Ascending aorta (tissue), 2 donors: ENCODE measurements at regions not wholly inside any gene's neighbourhood (a gene's known extent, or its start where the extent isn't known, plus 50 kb on each side); places are given as distances from the start of the nearest gene placed in this dataset.
A peak's percentile ranks its signal among the peaks of the same experiment; 100 is the strongest.

Experiments used
- DNase-seq, 2 donors: peaks; one replicate each; pipeline ENCODE4 v3.0.0-alpha.2; 2019; ENCODE audit warnings: low spot score in 2 of 2
- H3K27ac ChIP-seq, 2 donors: fragments of 200-600 bp; sonication (generic); one replicate each; pipeline ENCODE4 v1.5.1; 2016 to 2017; ENCODE audit warnings: mild to moderate bottlenecking in 1 of 2
- H3K27me3 ChIP-seq: fragments of 200-600 bp; sonication (generic); one replicate; pipeline ENCODE4 v1.5.1; 2017
- H3K36me3 ChIP-seq, 2 donors: fragments of 200-600 bp; sonication (generic); one replicate each; pipeline ENCODE4 v1.5.1; 2016
- H3K4me1 ChIP-seq, 2 donors: fragments of 200-600 bp; sonication (generic); one replicate each; pipeline ENCODE4 v1.5.1; 2016 to 2017; ENCODE audit warnings: mild to moderate bottlenecking in 1 of 2
- H3K4me3 ChIP-seq, 2 donors: fragments of 200-600 bp; sonication (generic); one replicate each; pipeline ENCODE4 v1.5.1; 2016 to 2017; ENCODE audit warnings: mild to moderate bottlenecking in 1 of 2
- H3K9me3 ChIP-seq, 2 donors: fragments of 200-600 bp; sonication (generic); one replicate each; pipeline ENCODE4 v1.5.1; 2016
- intact Hi-C: fragments of 100-400 bp; cut with DNase I; formaldehyde crosslinking; loops from one replicate; pipeline ENCODE4 v1.15.1; 2023
- TF ChIP-seq, protein P1 (sequence below), 3 experiments: fragments of 200-600 bp in 2 of 3; fragments of 450-650 bp in 1 of 3; sonication (generic) in 2 of 3; IDR thresholded peaks; one replicate each; pipeline ENCODE4 v1.5.1; 2016 to 2019; ENCODE audit warnings: antibody characterized with exemption in 3 of 3, mild to moderate bottlenecking in 1 of 3, moderate library complexity in 1 of 3

DNA sequence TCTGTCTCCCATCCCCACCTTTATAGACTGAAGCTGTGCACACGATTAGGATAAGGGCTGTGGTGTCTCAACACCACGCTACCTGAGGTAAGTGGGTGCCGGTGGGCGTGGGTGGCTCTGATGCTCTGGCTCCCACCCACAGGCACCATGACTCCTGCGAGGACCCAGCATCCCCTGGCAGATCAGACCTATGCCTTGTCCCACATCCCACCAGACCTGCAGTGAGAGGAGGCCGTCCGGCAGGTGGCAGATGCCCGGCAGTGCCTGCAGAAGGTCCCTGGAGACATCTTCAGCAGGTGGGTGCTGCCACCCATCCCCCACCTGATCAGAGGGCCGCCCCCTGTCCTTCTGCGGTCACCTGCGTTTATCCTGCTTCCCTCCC is 104.4 kb upstream of the PRB2 start:
- no peak overlapping the region for H3K4me3 ChIP-seq
- intact Hi-C loops: no loop called here
- no peak for DNase-seq
- peaks cover 0 to 5% of the 10 kb centered on the region in 2 donors for H3K4me1 ChIP-seq
- no peaks in the 10 kb centered on the region for H3K36me3 ChIP-seq
- no peaks in the 10 kb centered on the region for H3K9me3 ChIP-seq
- no peaks in the 10 kb centered on the region for H3K27me3 ChIP-seq
- TF ChIP-seq, protein P1, sequence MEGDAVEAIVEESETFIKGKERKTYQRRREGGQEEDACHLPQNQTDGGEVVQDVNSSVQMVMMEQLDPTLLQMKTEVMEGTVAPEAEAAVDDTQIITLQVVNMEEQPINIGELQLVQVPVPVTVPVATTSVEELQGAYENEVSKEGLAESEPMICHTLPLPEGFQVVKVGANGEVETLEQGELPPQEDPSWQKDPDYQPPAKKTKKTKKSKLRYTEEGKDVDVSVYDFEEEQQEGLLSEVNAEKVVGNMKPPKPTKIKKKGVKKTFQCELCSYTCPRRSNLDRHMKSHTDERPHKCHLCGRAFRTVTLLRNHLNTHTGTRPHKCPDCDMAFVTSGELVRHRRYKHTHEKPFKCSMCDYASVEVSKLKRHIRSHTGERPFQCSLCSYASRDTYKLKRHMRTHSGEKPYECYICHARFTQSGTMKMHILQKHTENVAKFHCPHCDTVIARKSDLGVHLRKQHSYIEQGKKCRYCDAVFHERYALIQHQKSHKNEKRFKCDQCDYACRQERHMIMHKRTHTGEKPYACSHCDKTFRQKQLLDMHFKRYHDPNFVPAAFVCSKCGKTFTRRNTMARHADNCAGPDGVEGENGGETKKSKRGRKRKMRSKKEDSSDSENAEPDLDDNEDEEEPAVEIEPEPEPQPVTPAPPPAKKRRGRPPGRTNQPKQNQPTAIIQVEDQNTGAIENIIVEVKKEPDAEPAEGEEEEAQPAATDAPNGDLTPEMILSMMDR (IDR thresholded peaks at IDR 0.05): no peak
- H3K27ac ChIP-seq: no peak overlapping the region

DNA sequence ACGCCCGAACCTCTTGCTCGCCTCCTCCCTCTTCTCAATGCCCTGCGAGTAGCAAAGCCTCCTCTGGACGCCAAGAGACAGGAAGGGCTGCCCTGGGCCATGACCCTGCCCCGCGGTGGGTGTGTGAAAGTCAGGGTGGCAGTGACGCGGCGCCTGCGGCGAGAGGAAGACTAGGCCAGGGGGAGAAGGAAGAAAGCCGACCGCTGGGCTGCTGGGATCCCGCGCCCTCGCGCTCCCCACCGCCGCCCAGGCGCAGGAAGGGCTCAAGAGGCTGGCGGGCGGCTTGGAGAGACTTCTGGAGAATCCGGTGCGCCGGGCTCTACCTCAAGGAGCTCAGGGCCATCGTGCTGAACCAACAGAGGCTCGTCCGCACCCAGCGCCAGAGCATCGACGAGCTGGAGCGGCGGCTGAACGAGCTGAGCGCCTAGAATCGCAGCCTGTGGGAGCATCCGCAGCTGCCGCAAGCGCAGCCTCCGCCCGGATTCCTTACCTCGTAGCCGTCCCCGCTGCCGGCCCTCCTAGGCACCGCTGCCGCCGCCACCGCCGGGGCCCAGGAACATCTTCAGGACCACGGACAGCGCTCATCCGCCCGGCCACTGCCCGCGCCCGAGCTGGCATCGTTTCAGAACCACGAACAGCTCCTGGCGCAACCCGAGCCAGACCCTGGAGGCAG is 105.0 kb upstream of the PRB2 start:
- H3K36me3 ChIP-seq: no peaks in the 10 kb centered on the region
- H3K27me3 ChIP-seq: no peaks in the 10 kb centered on the region
- no peaks in the 10 kb centered on the region for H3K9me3 ChIP-seq
- DNase-seq: peak in 1 of 2 donors; percentile 84
- TF ChIP-seq, protein P1 (IDR thresholded peaks at IDR 0.05): no peak
- no peak overlapping the region for H3K4me3 ChIP-seq
- intact Hi-C loops: no loop called here
- peaks cover 0 to 5% of the 10 kb centered on the region in 2 donors for H3K4me1 ChIP-seq
- H3K27ac ChIP-seq: no peak overlapping the region

DNA sequence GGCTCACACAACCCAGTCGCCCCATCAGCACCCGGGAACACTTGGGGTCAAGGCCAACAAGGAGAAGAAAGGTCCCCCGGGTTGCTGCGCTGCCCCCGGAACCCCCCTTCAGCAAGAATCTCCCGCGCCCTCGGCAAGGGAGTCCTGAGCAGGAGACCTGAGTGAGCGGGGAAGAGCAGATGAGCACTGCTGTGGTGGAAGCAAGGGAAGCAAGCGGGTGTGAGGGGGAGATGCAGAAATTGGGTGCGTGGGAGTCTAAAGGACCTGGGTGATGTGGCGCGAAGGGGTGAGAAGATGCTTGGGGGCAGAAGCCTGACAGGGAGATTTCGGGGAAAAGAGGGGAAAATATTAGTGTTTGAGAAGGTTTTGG is 105.5 kb upstream of the PRB2 start:
- Histone ChIP-seq H3K4me1 (peaks cover 0 to 5% of the 10 kb centered on the region in 2 donors), H3K36me3 (no peaks in the 10 kb centered on the region), H3K27ac (no peak overlapping the region), H3K9me3 (no peaks in the 10 kb centered on the region), H3K4me3 (no peak overlapping the region), H3K27me3 (no peaks in the 10 kb centered on the region)
- no peak for DNase-seq
- TF ChIP-seq, protein P1 (IDR thresholded peaks at IDR 0.05): no peak
- intact Hi-C loops: no loop called here

DNA sequence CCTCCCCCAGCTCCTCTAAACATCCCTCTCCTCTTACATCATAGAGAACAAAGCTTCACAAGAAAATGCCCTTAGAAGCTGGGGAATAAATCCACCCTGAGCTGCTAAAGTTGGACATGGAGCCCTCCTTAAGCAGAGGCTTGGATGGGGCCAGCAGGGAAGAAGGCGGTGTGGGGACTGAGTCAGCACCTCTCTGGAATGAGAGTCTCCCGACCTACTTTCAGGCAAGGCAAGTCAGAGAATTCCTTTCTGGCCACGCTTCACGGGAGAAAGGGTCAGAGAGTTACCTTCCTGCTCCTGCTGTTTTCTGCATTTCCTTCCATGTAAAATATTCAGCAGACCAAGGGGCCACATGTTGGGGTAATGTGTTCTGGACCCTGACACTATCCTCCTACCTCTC is 113.3 kb upstream of the PRB2 start:
- Histone ChIP-seq H3K4me1 (no peaks in the 10 kb centered on the region), H3K27ac (no peak overlapping the region), H3K4me3 (no peak overlapping the region), H3K27me3 (no peaks in the 10 kb centered on the region), H3K36me3 (no peaks in the 10 kb centered on the region), H3K9me3 (no peaks in the 10 kb centered on the region)
- intact Hi-C loops: no loop called here
- DNase-seq: no peak
- TF ChIP-seq, protein P1 (IDR thresholded peaks at IDR 0.05): no peak

DNA sequence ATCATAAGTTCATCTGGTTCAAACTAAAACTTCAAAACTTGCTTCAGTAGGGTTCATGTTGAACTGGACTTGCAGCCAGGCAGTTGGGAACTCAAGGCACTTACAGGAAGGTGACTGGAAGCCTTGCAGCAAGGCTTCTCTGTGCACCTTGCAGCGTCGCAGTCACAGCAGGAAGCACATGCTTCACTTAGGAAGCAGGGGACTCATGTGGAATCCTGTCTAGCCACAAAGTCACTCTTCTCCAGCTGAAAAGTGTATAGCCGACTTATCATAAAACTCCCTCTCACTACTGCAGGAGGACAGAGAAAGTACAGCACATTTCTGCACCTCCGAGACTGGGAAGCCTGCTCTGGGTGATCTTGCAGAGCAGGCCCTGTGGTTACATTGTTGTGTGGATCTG is 114.0 kb upstream of the PRB2 start:
- Histone ChIP-seq H3K36me3 (no peaks in the 10 kb centered on the region), H3K9me3 (no peaks in the 10 kb centered on the region), H3K4me3 (no peak overlapping the region), H3K27ac (no peak overlapping the region), H3K4me1 (no peaks in the 10 kb centered on the region), H3K27me3 (no peaks in the 10 kb centered on the region)
- no peak for DNase-seq
- TF ChIP-seq, protein P1 (IDR thresholded peaks at IDR 0.05): no peak
- intact Hi-C loops: no loop called here

DNA sequence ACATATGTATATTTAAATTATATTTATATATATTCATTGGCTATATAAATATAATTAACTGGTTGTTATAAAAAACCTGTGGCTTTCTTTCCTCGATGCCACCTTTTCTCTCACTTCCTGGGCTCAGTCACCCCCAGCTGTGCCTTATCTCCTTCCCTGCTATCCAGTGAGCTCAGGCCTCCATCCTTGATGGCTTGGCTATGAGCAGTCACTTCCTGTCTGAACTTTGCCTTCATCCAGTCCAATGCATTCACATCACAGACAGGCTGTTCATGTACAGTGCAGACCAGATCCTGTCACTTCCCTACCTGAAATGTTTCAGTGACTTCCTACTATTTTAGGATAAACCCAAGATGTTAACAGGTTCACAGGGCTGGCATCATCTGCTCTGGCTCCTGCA is 115.3 kb upstream of the PRB2 start:
- TF ChIP-seq, protein P1 (IDR thresholded peaks at IDR 0.05): no peak
- no peak for DNase-seq
- H3K4me1 ChIP-seq: no peaks in the 10 kb centered on the region
- H3K27me3 ChIP-seq: no peaks in the 10 kb centered on the region
- intact Hi-C loops: no loop called here
- H3K4me3 ChIP-seq: no peak overlapping the region
- no peak overlapping the region for H3K27ac ChIP-seq
- H3K9me3 ChIP-seq: no peaks in the 10 kb centered on the region
- no peaks in the 10 kb centered on the region for H3K36me3 ChIP-seq
